H54 (cell line): ENCODE measurements at regions not wholly inside any gene's neighbourhood (a gene's known extent, or its start where the extent isn't known, plus 50 kb on each side); places are given as distances from the start of the nearest gene placed in this dataset.
"Not testable (repeated sequence)": the region's sequence is repeated elsewhere in the genome, so short reads cannot be mapped to it uniquely, and the experiment has no call there.

Source experiments
- DNase-seq: peaks from one replicate; pipeline ENCODE4 v3.0.0; 2011; ENCODE audit warnings: low spot score, mixed read lengths; ENCODE audit not compliant: insufficient read length
- FAIRE-seq: peaks from 3 replicates; lab custom pipeline; 2011; peaks lifted over from hg19 to GRCh38; lab: Jason Lieb, UNC
- POLR2A ChIP-seq: IDR thresholded peaks from 2 replicates; pipeline ENCODE4 v1.6.1; 2011; ENCODE audit warnings: low read depth, mild to moderate bottlenecking, low read length

- FAIRE-seq (no peak), DNase-seq (no peak)
- no peak for TF ChIP-seq POLR2A
Measured at GRCh38 chr19:28297586-28298157, 915.3 kb downstream of the UQCRFS1 start.

DNA sequence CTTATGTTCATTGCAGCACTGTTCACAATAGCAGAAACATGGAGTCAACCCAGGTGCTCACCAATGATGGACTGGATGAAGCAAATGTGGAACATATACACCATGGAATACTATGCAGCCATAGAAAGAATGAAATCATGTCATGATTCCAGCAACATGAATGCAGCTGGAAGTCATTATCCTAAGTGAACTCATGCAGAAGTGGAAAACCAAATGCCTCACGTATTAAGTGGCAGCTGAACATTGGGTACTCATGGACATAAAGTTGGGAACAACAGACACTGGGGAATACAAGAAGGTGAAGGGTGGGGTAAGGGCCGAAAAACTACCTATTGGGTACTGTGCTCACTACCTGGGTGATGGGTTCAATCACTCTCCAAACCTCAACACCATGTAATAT, 915.9 kb downstream of the UQCRFS1 start:
- no peak for TF ChIP-seq POLR2A
- no peak for FAIRE-seq
- DNase-seq: no peak

DNA sequence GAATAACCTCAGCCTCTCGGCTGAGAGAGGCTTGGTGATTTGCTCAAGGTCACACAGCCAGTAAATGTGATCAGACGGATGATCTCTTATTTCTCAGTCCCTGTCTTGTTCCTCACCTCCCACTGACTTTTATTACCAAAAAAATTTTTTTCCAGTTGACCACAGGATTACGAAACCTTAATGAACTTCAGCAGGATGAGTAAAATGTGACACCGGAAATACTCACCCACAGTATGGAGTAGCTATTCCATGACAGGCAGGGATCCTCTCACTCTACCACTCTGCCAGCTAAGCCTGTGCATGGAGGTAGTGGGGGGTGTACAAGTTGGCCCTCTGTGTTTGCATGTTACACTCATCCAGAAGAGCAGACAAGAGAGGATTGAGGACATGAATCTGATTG, 916.4 kb downstream of the UQCRFS1 start:
- DNase-seq (no peak), FAIRE-seq (no peak)
- TF ChIP-seq POLR2A: no peak

- DNase-seq, FAIRE-seq: not testable (repeated sequence)
Measured at GRCh38 chr19:28294975-28295374, 918.0 kb downstream of the UQCRFS1 start.

GRCh38 chr19:28294395-28294794, 918.6 kb downstream of the UQCRFS1 start:
- no peak for DNase-seq
- FAIRE-seq: no peak
- no peak for TF ChIP-seq POLR2A

GRCh38 chr19:28293685-28294084, 919.3 kb downstream of the UQCRFS1 start:
- FAIRE-seq: no peak
- DNase-seq: no peak
- no peak for TF ChIP-seq POLR2A

GRCh38 chr19:28292822-28293500, 920.0 kb downstream of the UQCRFS1 start:
- FAIRE-seq: no peak
- DNase-seq: no peak
- TF ChIP-seq POLR2A: no peak

DNA sequence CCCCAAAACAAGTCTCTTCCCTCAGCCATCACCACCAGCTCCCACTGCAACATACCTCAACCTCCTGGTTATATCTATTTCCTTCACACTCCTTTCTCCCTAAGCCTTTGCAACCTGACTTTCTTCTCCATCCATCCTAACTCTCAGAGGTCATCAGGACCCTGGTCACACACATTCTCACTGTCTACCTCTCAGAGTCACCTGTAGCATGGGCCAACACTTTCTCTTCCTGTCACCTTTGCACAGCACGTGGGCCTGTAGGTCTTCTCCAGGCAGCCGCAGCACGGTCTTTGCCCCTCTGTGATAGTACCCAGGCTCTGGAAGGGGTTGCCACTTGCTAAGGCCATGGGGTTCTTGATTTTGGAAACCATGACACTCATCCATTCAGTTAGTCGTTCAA, 921.1 kb downstream of the UQCRFS1 start:
- no peak for FAIRE-seq
- DNase-seq: no peak
- no peak for TF ChIP-seq POLR2A

DNA sequence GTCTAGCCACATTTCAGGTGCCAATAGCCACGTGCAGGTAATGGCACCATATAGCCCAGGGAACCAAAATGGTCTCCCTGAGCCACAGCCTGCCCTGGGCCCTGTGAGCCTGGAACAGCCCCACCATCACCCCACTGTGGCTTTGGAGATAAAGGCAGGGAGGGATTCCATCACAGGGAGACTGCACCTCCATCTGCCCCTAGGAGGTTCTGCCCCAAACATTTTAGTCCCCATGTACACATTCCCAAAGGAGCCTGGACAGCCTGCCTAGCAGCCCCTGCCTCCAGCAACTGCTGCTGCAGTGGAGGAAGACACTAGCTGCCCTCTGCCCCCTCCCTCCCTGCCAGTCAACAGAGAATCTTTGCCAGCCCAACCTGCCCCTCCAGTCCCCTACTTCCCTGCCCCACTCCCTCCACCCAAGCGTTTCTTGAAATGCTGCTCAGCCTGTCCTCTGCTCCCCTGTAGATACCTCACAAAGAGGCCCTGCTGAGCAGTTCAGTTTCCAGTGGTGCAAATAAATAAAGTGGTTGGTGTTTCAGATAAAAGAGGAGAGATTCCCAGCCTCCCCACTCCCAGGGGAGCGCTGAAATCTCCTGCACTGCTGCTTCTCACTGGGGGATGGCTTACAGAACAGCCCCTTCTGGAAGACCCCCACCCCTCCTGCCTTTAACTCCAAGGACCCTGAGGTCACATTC, 921.8 kb downstream of the UQCRFS1 start:
- no peak for TF ChIP-seq POLR2A
- FAIRE-seq (no peak), DNase-seq (no peak)

GRCh38 chr19:28289295-28290063, 923.5 kb downstream of the UQCRFS1 start:
- no peak for FAIRE-seq
- TF ChIP-seq POLR2A: no peak
- no peak for DNase-seq

DNA sequence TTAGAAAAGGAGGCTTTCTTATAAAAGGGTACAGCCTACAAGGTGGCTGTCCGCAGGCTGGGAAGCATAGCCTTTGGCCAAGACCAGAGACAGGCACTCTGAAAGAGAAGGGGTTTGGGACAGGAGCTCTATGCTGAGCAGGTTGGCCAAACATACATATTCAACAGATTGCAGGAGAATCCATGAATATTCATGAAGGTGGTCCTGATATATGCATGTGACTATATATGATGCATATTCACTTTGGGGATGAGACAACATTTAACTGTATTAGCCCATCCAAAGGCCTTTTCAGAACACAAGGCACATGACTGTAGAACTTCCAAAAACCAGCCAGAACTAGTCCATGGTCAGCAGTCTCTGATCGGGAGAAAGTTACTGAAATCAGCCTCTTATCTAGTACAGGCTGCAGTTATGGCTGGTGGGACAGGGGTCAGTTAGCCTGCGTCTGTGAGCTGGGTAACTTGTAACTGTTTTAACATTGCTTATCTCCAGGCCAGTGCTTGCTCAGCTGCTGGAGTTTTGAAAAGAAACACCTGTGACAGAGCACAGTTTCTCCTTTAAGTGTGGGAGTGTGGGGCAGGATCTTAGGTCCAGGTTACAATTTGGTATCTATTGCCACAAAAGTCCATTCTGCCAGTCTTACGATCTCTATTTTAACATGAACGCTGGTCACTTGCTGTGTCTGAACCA, 924.2 kb downstream of the UQCRFS1 start:
- no peak for FAIRE-seq
- no peak for DNase-seq
- TF ChIP-seq POLR2A: no peak

DNA sequence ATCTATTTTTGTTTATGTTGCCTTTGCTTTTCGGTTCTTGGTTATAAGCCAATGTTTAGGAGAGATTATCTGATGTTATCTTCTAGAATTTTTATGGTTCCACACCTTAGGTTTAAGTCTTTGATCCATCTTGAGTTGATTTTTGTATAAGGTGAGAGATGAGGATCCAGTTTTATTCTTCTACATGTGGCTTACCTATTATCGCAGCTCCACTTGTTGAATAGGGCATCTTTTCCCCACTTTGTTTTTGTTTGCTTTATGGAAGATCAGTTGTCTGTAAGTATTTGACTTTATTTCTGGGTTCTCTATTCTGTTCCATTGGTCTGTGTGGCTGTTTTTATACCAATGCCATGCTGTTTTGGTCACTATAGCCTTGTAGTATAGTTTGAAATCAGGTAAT, 927.0 kb downstream of the UQCRFS1 start:
- no peak for TF ChIP-seq POLR2A
- no peak for DNase-seq
- FAIRE-seq: no peak

DNA sequence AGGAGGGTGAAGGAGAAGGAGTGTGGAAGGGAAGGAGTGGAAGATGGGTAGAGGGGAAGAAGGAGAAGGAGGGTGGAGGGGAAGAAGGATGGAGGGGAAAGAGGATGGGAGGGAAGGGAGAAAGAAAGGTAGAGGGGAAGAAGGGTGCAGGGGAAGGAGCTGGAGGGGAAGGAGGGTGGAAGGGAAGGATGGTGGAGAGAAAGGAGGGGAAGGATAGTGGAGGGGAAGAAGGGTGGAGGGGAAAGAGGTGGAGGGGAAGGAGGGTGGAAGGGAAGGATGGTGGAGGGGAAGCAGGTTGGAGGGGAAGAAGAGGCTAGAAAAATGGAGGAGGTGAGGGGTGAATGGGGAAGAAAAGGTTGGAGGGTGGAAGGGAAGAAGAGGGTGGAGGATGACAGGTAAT, 927.9 kb downstream of the UQCRFS1 start:
- FAIRE-seq (no peak), DNase-seq (no peak)
- TF ChIP-seq POLR2A: no peak
